H1 (cell line): ENCODE measurements at regions not wholly inside any gene's neighbourhood (a gene's known extent, or its start where the extent isn't known, plus 50 kb on each side); places are given as distances from the start of the nearest gene placed in this dataset.
A peak's percentile ranks its signal among the peaks of the same experiment; 100 is the strongest.

Experiments
- CTCF ChIA-PET: fragments of 300-600 bp; sonication (Branson Sonifier 250); formaldehyde crosslinking; loops from one replicate; lab custom pipeline; 2021; ENCODE audit not compliant: partially characterized antibody; lab: Charles Lee
- POLR2A ChIA-PET: fragments of 300-600 bp; sonication (Branson Sonifier 250); formaldehyde crosslinking; loops from one replicate; lab custom pipeline; 2021; ENCODE audit warnings: inconsistent platforms; ENCODE audit not compliant: partially characterized antibody; lab: Charles Lee
- DNase-seq, 2 experiments: peaks; one replicate each; pipeline versions ENCODE4 v3.0.0 to v3.0.0-alpha.2; 2010 to 2022; ENCODE audit warnings: low spot score in 2 of 2, low read depth in 1 of 2, mixed read lengths in 1 of 2
- FAIRE-seq: peaks from 2 replicates; lab custom pipeline; 2011; peaks lifted over from hg19 to GRCh38; lab: Jason Lieb, UNC
- H2AFZ ChIP-seq: 2 replicates; pipeline ENCODE4 v1.8.1; 2012; ENCODE audit warnings: low read length, inconsistent platforms
- H2AK5ac ChIP-seq: 2 replicates; pipeline ENCODE4 v1.6.1; 2013; ENCODE audit warnings: low read depth, low read length
- H2BK120ac ChIP-seq: replicated peaks from 2 replicates; pipeline ENCODE3; 2013; ENCODE audit warnings: low read depth, low read length, inconsistent platforms
- H2BK12ac ChIP-seq: 2 replicates; pipeline ENCODE4 v1.6.1; 2013; ENCODE audit warnings: low read depth, low read length
- H2BK15ac ChIP-seq: 2 replicates; pipeline ENCODE4 v1.6.1; 2013; ENCODE audit warnings: low read length
- H2BK20ac ChIP-seq: 2 replicates; pipeline ENCODE4 v1.6.1; 2013; ENCODE audit warnings: low read length
- H2BK5ac ChIP-seq: 2 replicates; pipeline ENCODE4 v1.6.1; 2013; ENCODE audit warnings: low read depth, low read length
- H3K14ac ChIP-seq: 2 replicates; pipeline ENCODE4 v1.6.1; 2013; ENCODE audit warnings: inconsistent platforms; ENCODE audit not compliant: insufficient read length
- H3K18ac ChIP-seq: 2 replicates; pipeline ENCODE4 v1.6.1; 2013; ENCODE audit warnings: low read length; ENCODE audit errors: extremely low read depth
- H3K23ac ChIP-seq: 2 replicates; pipeline ENCODE4 v1.6.1; 2013; ENCODE audit warnings: inconsistent platforms; ENCODE audit not compliant: insufficient read length
- H3K23me2 ChIP-seq: 2 replicates; pipeline ENCODE4 v1.6.1; 2013; ENCODE audit warnings: low read depth, low read length
- H3K27ac ChIP-seq: 2 replicates; pipeline ENCODE4 v1.6.1; 2011; ENCODE audit warnings: low read depth, low read length, inconsistent platforms
- H3K27me3 ChIP-seq, 4 experiments: replicated peaks in 1 of 4; 1 replicate in 1 of 4; 2 replicates in 3 of 4; pipeline versions ENCODE4 v1.6.1 to v1.8.1; 2011 to 2013; ENCODE audit warnings: low read length in 3 of 4, mild to moderate bottlenecking in 3 of 4, inconsistent platforms in 2 of 4, mixed read lengths in 2 of 4, moderate library complexity in 1 of 4; ENCODE audit not compliant: control insufficient read depth in 3 of 4, insufficient read depth in 3 of 4; ENCODE audit errors: extremely low read depth in 1 of 4
- H3K36me3 ChIP-seq, 4 experiments: 2 replicates each; pipeline versions ENCODE4 v1.6.1 to v1.8.1; 2011 to 2013; ENCODE audit warnings: mild to moderate bottlenecking in 4 of 4, low read length in 3 of 4, moderate library complexity in 2 of 4, control low read depth in 1 of 4, inconsistent platforms in 1 of 4; ENCODE audit not compliant: insufficient read depth in 4 of 4, control insufficient read depth in 2 of 4
- H3K4ac ChIP-seq: replicated peaks from 2 replicates; pipeline ENCODE3; 2013; ENCODE audit warnings: low read length, low read depth, mixed read lengths, inconsistent platforms; ENCODE audit not compliant: insufficient read length
- H3K4me1 ChIP-seq, 4 experiments: replicated peaks in 1 of 4; 1 replicate in 1 of 4; 2 replicates in 3 of 4; pipeline versions ENCODE4 v1.6.1 to v1.8.1; 2011 to 2013; ENCODE audit warnings: low read length in 3 of 4, inconsistent platforms in 2 of 4, mixed read lengths in 1 of 4; ENCODE audit not compliant: insufficient read depth in 4 of 4, control insufficient read depth in 3 of 4
- H3K4me2 ChIP-seq, 2 experiments: 2 replicates each; pipeline versions ENCODE4 v1.6.1 to v1.8.1; 2011 to 2013; ENCODE audit warnings: low read depth in 2 of 2, low read length in 2 of 2, control low read depth in 1 of 2, inconsistent platforms in 1 of 2, mild to moderate bottlenecking in 1 of 2; ENCODE audit not compliant: insufficient read depth in 1 of 2
- H3K4me3 ChIP-seq, 4 experiments: fragments of 200-600, 300-600 bp in 1 of 4; sonication (generic), shearing (Covaris generic), sonication (Bioruptor Twin) in 1 of 4; 2 replicates each; pipeline versions ENCODE4 v1.5.1 to v1.8.1; 2011 to 2016; ENCODE audit warnings: low read length in 4 of 4, low read depth in 3 of 4, control low read depth in 2 of 4, inconsistent platforms in 2 of 4, mild to moderate bottlenecking in 2 of 4, mixed read lengths in 1 of 4, moderate library complexity in 1 of 4; ENCODE audit not compliant: insufficient read depth in 2 of 4; ENCODE audit errors: extremely low read depth in 1 of 4
- H3K56ac ChIP-seq: replicated peaks from 2 replicates; pipeline ENCODE3; 2013; ENCODE audit warnings: low read depth, mild to moderate bottlenecking, mixed read lengths, low read length, inconsistent platforms; ENCODE audit not compliant: insufficient read length
- H3K79me1 ChIP-seq: 2 replicates; pipeline ENCODE4 v1.6.1; 2013; ENCODE audit warnings: low read depth, low read length, control low read depth
- H3K79me2 ChIP-seq, 2 experiments: 2 replicates each; pipeline versions ENCODE4 v1.6.1 to v1.8.1; 2012 to 2013; ENCODE audit warnings: low read length in 2 of 2, mild to moderate bottlenecking in 2 of 2, inconsistent platforms in 1 of 2; ENCODE audit not compliant: insufficient read depth in 2 of 2, control insufficient read depth in 1 of 2
- H3K9ac ChIP-seq, 4 experiments: replicated peaks in 1 of 4; 1 replicate in 1 of 4; 2 replicates in 3 of 4; pipeline versions ENCODE4 v1.6.1 to v1.8.1; 2011 to 2013; ENCODE audit warnings: low read depth in 3 of 4, low read length in 3 of 4, control low read depth in 2 of 4, mild to moderate bottlenecking in 2 of 4, moderate library complexity in 2 of 4, inconsistent platforms in 1 of 4; ENCODE audit errors: extremely low read depth in 1 of 4
- H3K9me3 ChIP-seq, 2 experiments: 2 replicates each; pipeline versions ENCODE4 v1.6.1 to v1.8.1; 2012 to 2013; ENCODE audit warnings: mild to moderate bottlenecking in 2 of 2, moderate library complexity in 2 of 2, control low read depth in 1 of 2, inconsistent platforms in 1 of 2, low read depth in 1 of 2, low read length in 1 of 2, mixed read lengths in 1 of 2; ENCODE audit not compliant: insufficient read depth in 2 of 2
- H4K20me1 ChIP-seq, 2 experiments: replicated peaks in 1 of 2; 2 replicates each; pipeline versions ENCODE3 to v1.8.1; 2011 to 2013; ENCODE audit warnings: inconsistent platforms in 2 of 2, low read length in 2 of 2, mild to moderate bottlenecking in 1 of 2; ENCODE audit not compliant: insufficient read depth in 2 of 2, control insufficient read depth in 1 of 2
- H4K5ac ChIP-seq: 2 replicates; pipeline ENCODE4 v1.6.1; 2013; ENCODE audit warnings: low read length, low read depth, mixed read lengths, inconsistent platforms; ENCODE audit not compliant: insufficient read length
- H4K8ac ChIP-seq: 2 replicates; pipeline ENCODE4 v1.8.0; 2013; ENCODE audit warnings: mild to moderate bottlenecking, moderate library complexity, low read length, inconsistent platforms; ENCODE audit not compliant: insufficient read depth; ENCODE audit errors: extremely low read depth
- H4K91ac ChIP-seq: replicated peaks from 2 replicates; pipeline ENCODE3; 2013; ENCODE audit warnings: low read length, mixed read lengths, inconsistent platforms; ENCODE audit not compliant: insufficient read length
- CHD1 ChIP-seq: IDR thresholded peaks from 2 replicates; pipeline ENCODE4 v1.6.1; 2012; ENCODE audit warnings: low read depth, low read length, improper control_type of control experiment
- E2F6 ChIP-seq: IDR thresholded peaks from 2 replicates; pipeline ENCODE4 v1.6.1; 2012; ENCODE audit warnings: inconsistent platforms
- HDAC2 ChIP-seq, 2 experiments: fragments of 300-600 bp in 1 of 2; sonication (generic) in 1 of 2; IDR thresholded peaks; 2 replicates each; pipeline ENCODE4 v1.6.1; 2011 to 2012; ENCODE audit warnings: low read depth in 2 of 2, low read length in 2 of 2, mild to moderate bottlenecking in 2 of 2, moderate library complexity in 2 of 2, borderline replicate concordance in 1 of 2, inconsistent platforms in 1 of 2
- MAX ChIP-seq: IDR thresholded peaks from 2 replicates; pipeline ENCODE4 v1.6.1; 2012; ENCODE audit warnings: inconsistent platforms
- POU5F1 ChIP-seq: IDR thresholded peaks from 2 replicates; pipeline ENCODE4 v1.6.1; 2011; ENCODE audit warnings: low read depth, mild to moderate bottlenecking, low read length, moderate library complexity
- RFX5 ChIP-seq: IDR thresholded peaks from 2 replicates; pipeline ENCODE4 v1.6.1; 2011; ENCODE audit warnings: low read depth, low read length, improper control_type of control experiment, borderline replicate concordance
- RNF2 ChIP-seq: fragments of 200-900, 300-1000 bp; sonication (generic); IDR thresholded peaks from 2 replicates; pipeline ENCODE4 v1.7.1; 2016; ENCODE audit warnings: borderline replicate concordance, low read depth, mild to moderate bottlenecking, antibody characterized with exemption, low read length; ENCODE audit not compliant: poor library complexity, severe bottlenecking; ENCODE audit errors: missing control alignments
- SIX5 ChIP-seq: IDR thresholded peaks from 2 replicates; pipeline ENCODE4 v1.6.1; 2011; ENCODE audit warnings: mild to moderate bottlenecking, low read depth, low read length
- TEAD4 ChIP-seq: IDR thresholded peaks from 2 replicates; pipeline ENCODE4 v1.6.1; 2012; ENCODE audit warnings: low read depth, low read length, inconsistent platforms, mixed read lengths
- WGBS, 2 experiments: shearing (Covaris generic) in 1 of 2; methylation state at CpG; one replicate each; pipeline versions ENCODE4 v1.1.6 to v1.1.7; 2013 to 2015; ENCODE audit warnings: low lambda C conversion rate in 2 of 2, mixed read lengths in 2 of 2, inconsistent platforms in 1 of 2, low coverage in 1 of 2, missing lambda C conversion rate in 1 of 2; ENCODE audit not compliant: insufficient replicate concordance in 2 of 2, insufficient coverage in 1 of 2, insufficient read length in 1 of 2; ENCODE audit errors: extremely low coverage in 1 of 2, missing lambda C conversion rate in 1 of 2; 5-methylcytosine and 5-hydroxymethylcytosine counted together

DNA sequence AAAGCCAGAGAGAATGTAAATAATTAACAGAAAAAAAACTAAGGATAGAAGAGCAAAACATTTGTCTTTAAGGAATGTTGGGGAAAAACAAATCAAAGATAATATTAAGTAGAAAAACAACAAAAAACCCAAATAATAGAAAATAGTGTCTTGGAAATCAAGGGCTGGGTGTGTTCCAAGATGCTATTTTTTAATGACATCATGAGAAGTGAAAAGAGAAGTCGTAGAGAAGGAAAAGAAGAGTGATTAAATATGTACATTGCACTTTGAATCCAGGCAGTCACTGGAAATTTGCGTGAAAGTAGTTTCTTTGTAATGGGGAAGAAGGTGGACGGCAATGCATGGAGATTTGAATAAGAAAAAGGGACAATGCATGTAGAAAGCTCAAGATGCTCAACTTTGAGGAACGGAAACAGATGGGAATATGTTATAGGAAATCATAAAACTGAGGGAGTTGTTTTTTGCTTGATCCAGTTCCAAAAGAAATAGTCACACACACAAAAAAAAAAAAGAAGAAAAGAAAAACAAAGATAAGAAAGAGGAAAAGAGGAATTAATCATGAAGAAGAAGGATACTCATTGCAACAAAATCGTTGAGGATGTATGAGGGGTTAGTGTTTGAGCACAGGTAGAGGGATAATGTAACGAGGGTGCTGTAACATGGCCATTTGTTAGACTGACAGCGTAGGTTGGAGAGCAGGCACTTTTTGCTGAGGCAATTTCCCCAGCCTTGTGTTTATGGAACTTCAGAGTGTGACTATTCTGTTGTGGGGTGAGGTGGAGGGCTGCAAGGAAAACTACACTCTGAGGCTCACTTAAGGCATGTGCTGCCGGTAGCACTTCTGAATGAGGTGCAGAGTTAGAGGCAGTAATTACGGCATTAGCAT is 184.1 kb downstream of the CALCRL start:
- H3K9ac ChIP-seq, result no peak overlapping the region
- H2BK120ac ChIP-seq, result no peak overlapping the region
- DNase-seq (no peak), FAIRE-seq (peak; percentile 39)
- no peak overlapping the region for H3K56ac ChIP-seq
- H3K14ac ChIP-seq, result no peak overlapping the region
- peak overlapping the region; percentile 93 for H2BK5ac ChIP-seq
- no peak overlapping the region for H2AK5ac ChIP-seq
- no peaks in the 10 kb centered on the region for H3K79me1 ChIP-seq
- H3K79me2 ChIP-seq, result no peaks in the 10 kb centered on the region
- H3K27ac ChIP-seq, result no peak overlapping the region
- peak overlapping the region; percentile 78; the same call in 1 of the 2 replicates for H2BK12ac ChIP-seq
- peak overlapping the region; percentile 42; the same call in 1 of the 2 replicates for H2AFZ ChIP-seq
- H4K8ac ChIP-seq, result no peak overlapping the region
- H4K20me1 ChIP-seq, result no peaks in the 10 kb centered on the region
- no peaks in the 10 kb centered on the region for H3K36me3 ChIP-seq
- H3K4ac ChIP-seq, result no peak overlapping the region
- CTCF ChIA-PET, result no interaction called here
- peak overlapping the region; percentile 92 for H2BK20ac ChIP-seq
- WGBS, 2 experiments, result 24% methylated on average over 9 of the region's 9 CpGs; no CpG with 5 or more reads in 1 of the 2 experiments
- H2BK15ac ChIP-seq, result no peak overlapping the region
- H3K4me3 ChIP-seq, result peak overlapping the region in 1 of 4 experiments; percentile 36; a peak in 1 of 8 replicates
- peak overlapping the region; percentile 50 for H4K91ac ChIP-seq
- H3K4me2 ChIP-seq, result peak overlapping the region; percentile 47 to 68; a peak in 3 of 4 replicates
- H4K5ac ChIP-seq, result peak overlapping the region; percentile 85
- no peaks in the 10 kb centered on the region for H3K23me2 ChIP-seq
- no peaks in the 10 kb centered on the region for H3K9me3 ChIP-seq
- POLR2A ChIA-PET, result interaction anchor here (1.0 kb wide), 1 partner anchor 35 kb away, joined by 3 read pairs; no protein-coding TSS in a partner anchor
- H3K18ac ChIP-seq, result peak overlapping the region; percentile 85
- H3K23ac ChIP-seq, result no peak overlapping the region
- H3K27me3 ChIP-seq, result no peaks in the 10 kb centered on the region
- H3K4me1 ChIP-seq, result peaks cover 0 to 6% (median 4%) of the 10 kb centered on the region in 4 experiments; a peak in 5 of 7 replicates
- TF ChIP-seq POU5F1 (0 out of 2 replicates have a peak, but pooled peaks have one; percentile 26), HDAC2 (IDR thresholded peaks at IDR 0.05; ENCODE audit: borderline replicate concordance in 1 of 2, low read depth in 2 of 2, low read length in 2 of 2) (0 out of 4 replicates have a peak, but pooled peaks of 1 of the 2 experiments have one; percentile 8), MAX (peak; percentile 57; the same call in 1 of the 2 replicates), RNF2 (no peak), SIX5 (no peak), RFX5 (no peak), TEAD4 (no peak), CHD1 (no peak), E2F6 (peak; percentile 19; the same call in 1 of the 2 replicates)
